Upper lobe of left lung (tissue), 6 donors: ENCODE measurements at regions not wholly inside any gene's neighbourhood (a gene's known extent, or its start where the extent isn't known, plus 50 kb on each side); places are given as distances from the start of the nearest gene placed in this dataset.

ENCODE experiments used
- ATAC-seq, 2 donors: fragments of 200-7000 bp; cut with Tn5 transposase; one replicate each; pipeline ENCODE4 v1.9.1; 2022; ENCODE audit warnings: mild to moderate bottlenecking in 2 of 2, moderate library complexity in 2 of 2; ENCODE audit not compliant: low FRiP score in 2 of 2
- DNase-seq, 2 donors: peaks; one replicate each; pipeline ENCODE4 v3.0.0-alpha.2; 2019 to 2020
- H3K27ac ChIP-seq, 4 donors: fragments of 200-600 bp; sonication (generic); one replicate each; pipeline ENCODE4 v1.5.1; 2016 to 2019
- H3K27me3 ChIP-seq, 4 donors: fragments of 200-600 bp; sonication (generic); one replicate each; pipeline ENCODE4 v1.5.1; 2017 to 2019
- H3K36me3 ChIP-seq, 4 donors: fragments of 200-600 bp; sonication (generic); one replicate each; pipeline ENCODE4 v1.5.1; 2016 to 2019
- H3K4me1 ChIP-seq, 4 donors: fragments of 200-600 bp; sonication (generic); one replicate each; pipeline ENCODE4 v1.5.1; 2018 to 2019
- H3K4me3 ChIP-seq, 4 donors: fragments of 200-600 bp; sonication (generic); one replicate each; pipeline ENCODE4 v1.5.1; 2017 to 2019; ENCODE audit warnings: mild to moderate bottlenecking in 2 of 4, moderate library complexity in 1 of 4
- H3K9me3 ChIP-seq, 4 donors: fragments of 200-600 bp; sonication (generic); one replicate each; pipeline ENCODE4 v1.5.1; 2018 to 2019
- EP300 ChIP-seq, 4 donors: sonication (generic); formaldehyde crosslinking; IDR thresholded peaks; one replicate each; pipeline ENCODE4 v1.5.1; 2017; ENCODE audit warnings: antibody characterized with exemption in 4 of 4, control low read depth in 2 of 4
- POLR2A ChIP-seq, 4 donors: fragments of 450-650 bp; IDR thresholded peaks; one replicate each; pipeline ENCODE4 v1.5.1; 2016 to 2017; ENCODE audit warnings: antibody characterized with exemption in 4 of 4, mild to moderate bottlenecking in 2 of 4
- POLR2AphosphoS5 ChIP-seq, 2 donors: sonication (generic); formaldehyde crosslinking; IDR thresholded peaks; one replicate each; pipeline ENCODE4 v1.5.1; 2017; ENCODE audit warnings: antibody characterized with exemption in 2 of 2
- WGBS, 2 donors: methylation state at CpG; one replicate each; pipeline ENCODE4 v1.1.5; 2017 to 2018; 5-methylcytosine and 5-hydroxymethylcytosine counted together
- TF ChIP-seq, protein P1 (sequence below), 6 experiments: fragments of 450-650 bp in 4 of 6; fragments of 200-600 bp in 2 of 6; sonication (generic) in 2 of 6; IDR thresholded peaks; one replicate each; pipeline ENCODE4 v1.5.1; 2016 to 2019; ENCODE audit warnings: antibody characterized with exemption in 6 of 6
- donor health status: DM: no; HTN: no; CAD: no; lungs with moderate emphysema.
- donor health status: DM: no; HTN: yes; CAD: no; lungs with severe emphysema.

DNA sequence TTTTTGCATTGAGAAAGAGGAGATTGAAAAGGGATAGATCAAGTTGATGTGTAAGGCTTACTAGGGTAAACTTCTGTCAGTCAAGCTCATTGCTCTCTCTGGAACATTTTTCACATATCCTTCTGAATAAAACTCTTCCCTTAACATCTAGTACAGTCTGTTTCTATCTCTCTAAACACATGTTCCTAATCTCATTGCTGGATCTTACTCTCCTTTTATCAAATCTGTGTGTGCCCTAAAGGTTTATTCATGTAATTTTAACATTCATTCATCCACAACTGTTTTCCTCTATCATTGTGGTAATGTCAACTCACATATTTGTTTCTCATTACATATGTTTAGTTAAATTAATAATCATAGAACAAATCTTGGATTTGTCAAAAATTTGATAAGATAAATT, 277.9 kb upstream of the GULP1 start:
- DNase-seq = no peak
- H3K27me3 ChIP-seq = no peaks in the 10 kb centered on the region
- H3K36me3 ChIP-seq = no peaks in the 10 kb centered on the region
- no peaks in the 10 kb centered on the region for H3K9me3 ChIP-seq
- no peaks in the 10 kb centered on the region for H3K4me1 ChIP-seq
- TF ChIP-seq POLR2A (IDR thresholded peaks at IDR 0.05) = no peak
- no peak for TF ChIP-seq POLR2AphosphoS5 (IDR thresholded peaks at IDR 0.05)
- no peak for TF ChIP-seq EP300 (IDR thresholded peaks at IDR 0.05)
- TF ChIP-seq, protein P1, sequence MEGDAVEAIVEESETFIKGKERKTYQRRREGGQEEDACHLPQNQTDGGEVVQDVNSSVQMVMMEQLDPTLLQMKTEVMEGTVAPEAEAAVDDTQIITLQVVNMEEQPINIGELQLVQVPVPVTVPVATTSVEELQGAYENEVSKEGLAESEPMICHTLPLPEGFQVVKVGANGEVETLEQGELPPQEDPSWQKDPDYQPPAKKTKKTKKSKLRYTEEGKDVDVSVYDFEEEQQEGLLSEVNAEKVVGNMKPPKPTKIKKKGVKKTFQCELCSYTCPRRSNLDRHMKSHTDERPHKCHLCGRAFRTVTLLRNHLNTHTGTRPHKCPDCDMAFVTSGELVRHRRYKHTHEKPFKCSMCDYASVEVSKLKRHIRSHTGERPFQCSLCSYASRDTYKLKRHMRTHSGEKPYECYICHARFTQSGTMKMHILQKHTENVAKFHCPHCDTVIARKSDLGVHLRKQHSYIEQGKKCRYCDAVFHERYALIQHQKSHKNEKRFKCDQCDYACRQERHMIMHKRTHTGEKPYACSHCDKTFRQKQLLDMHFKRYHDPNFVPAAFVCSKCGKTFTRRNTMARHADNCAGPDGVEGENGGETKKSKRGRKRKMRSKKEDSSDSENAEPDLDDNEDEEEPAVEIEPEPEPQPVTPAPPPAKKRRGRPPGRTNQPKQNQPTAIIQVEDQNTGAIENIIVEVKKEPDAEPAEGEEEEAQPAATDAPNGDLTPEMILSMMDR (IDR thresholded peaks at IDR 0.05) = no peak
- H3K4me3 ChIP-seq = no peak overlapping the region
- H3K27ac ChIP-seq = no peak overlapping the region
- no peak for ATAC-seq

DNA sequence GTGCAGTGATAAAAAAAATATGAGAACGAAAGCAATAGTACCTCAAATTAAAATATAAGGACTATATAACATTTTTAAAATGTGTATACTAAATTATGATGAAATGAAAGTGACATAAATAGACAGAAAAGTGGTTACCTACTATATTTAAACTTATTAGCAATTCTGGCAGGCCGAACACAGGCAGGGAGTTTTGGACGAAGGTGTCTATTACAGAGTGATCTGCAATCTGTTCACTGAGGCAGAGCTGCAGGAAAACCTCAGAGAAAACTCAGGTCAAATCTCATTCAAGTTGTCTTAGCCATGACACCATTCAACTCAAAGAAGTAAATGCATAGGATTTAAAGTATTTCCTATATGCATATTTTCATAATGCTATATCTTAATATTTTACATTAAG, 274.8 kb upstream of the GULP1 start:
- DNase-seq = no peak
- no peaks in the 10 kb centered on the region for H3K36me3 ChIP-seq
- H3K27ac ChIP-seq = no peak overlapping the region
- H3K27me3 ChIP-seq = no peaks in the 10 kb centered on the region
- 85 to 91% methylated on average over 3 of the region's 3 CpGs for WGBS, 2 donors
- H3K4me1 ChIP-seq = no peaks in the 10 kb centered on the region
- no peak for TF ChIP-seq EP300 (IDR thresholded peaks at IDR 0.05)
- no peak for TF ChIP-seq POLR2A (IDR thresholded peaks at IDR 0.05)
- TF ChIP-seq, protein P1 (IDR thresholded peaks at IDR 0.05) = no peak
- no peak for TF ChIP-seq POLR2AphosphoS5 (IDR thresholded peaks at IDR 0.05)
- H3K4me3 ChIP-seq = no peak overlapping the region
- H3K9me3 ChIP-seq = no peaks in the 10 kb centered on the region
- no peak for ATAC-seq

DNA sequence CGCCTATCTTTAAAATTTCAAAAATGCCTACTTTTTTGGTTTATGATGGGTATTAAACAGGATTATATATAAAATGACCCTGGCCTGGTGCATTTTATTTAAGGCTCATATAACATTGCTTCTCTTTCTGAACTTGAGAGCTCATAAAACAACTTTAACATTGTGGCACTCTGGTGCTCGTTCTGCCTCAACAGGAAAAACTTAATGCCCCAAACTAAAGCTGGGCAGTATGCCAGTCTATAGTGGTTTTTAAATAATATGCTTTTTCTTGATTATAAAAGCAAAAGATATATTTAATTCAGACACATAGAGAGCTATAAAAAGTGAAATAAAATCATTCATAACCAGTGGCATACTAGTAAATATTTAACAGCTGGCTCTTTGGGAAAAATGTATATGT, 269.3 kb upstream of the GULP1 start:
- H3K27ac ChIP-seq = no peak overlapping the region

DNA sequence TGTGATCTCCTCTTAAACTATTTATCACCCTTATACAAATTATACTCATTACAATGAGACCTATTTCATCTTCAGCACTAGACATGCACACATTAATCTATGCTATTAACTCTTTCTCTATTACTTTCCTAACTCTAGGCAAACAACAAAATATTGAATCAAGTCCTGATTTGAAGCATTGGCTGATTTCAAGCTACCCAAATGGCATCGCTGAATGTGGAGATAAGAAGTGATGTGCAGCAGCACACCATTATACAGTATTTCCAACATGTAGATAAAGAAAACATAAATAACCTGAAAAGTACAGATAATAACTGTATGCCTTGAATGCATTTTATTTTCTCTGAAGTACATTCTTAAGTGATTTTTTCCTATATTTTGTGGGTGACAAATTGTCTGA, 268.6 kb upstream of the GULP1 start:
- TF ChIP-seq POLR2A (IDR thresholded peaks at IDR 0.05) = no peak
- TF ChIP-seq EP300 (IDR thresholded peaks at IDR 0.05) = no peak
- no peak for TF ChIP-seq POLR2AphosphoS5 (IDR thresholded peaks at IDR 0.05)
- TF ChIP-seq, protein P1 (IDR thresholded peaks at IDR 0.05) = no peak
- no peaks in the 10 kb centered on the region for H3K4me1 ChIP-seq

More for the DNA sequence above, 269.3 kb upstream of the GULP1 start:
- Histone ChIP-seq H3K27me3 (no peaks in the 10 kb centered on the region), H3K4me3 (no peak overlapping the region), H3K9me3 (no peaks in the 10 kb centered on the region), H3K36me3 (no peaks in the 10 kb centered on the region), H3K4me1 (no peaks in the 10 kb centered on the region)
- ATAC-seq = no peak
- no peak for DNase-seq
- 64 to 67% methylated on average over 2 of the region's 2 CpGs for WGBS, 2 donors
- TF ChIP-seq EP300 (IDR thresholded peaks at IDR 0.05) = no peak
- TF ChIP-seq, protein P1 (IDR thresholded peaks at IDR 0.05) = no peak
- TF ChIP-seq POLR2A (IDR thresholded peaks at IDR 0.05) = no peak
- no peak for TF ChIP-seq POLR2AphosphoS5 (IDR thresholded peaks at IDR 0.05)

DNA sequence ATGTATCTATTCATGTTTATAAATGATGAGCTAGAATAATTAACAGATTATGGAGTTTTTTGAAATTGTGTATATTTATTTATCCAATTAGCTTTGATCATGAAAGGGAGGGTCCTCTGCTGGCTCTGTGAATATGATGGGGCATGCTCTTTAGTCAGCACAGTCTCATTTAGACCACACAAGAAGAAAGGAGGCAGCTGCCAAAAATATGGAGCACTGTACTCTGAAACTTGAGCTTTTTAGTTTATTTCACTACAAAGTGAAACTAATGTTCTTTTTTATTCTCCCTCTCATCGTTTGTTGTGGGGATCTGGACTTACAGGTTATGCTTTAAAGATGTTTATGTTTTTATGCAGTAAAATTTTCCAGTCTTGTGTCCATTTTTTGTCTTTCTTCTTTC, 266.9 kb upstream of the GULP1 start:
- Histone ChIP-seq H3K4me1 (no peaks in the 10 kb centered on the region), H3K9me3 (no peaks in the 10 kb centered on the region), H3K27ac (no peak overlapping the region), H3K36me3 (no peaks in the 10 kb centered on the region), H3K27me3 (no peaks in the 10 kb centered on the region), H3K4me3 (no peak overlapping the region)
- TF ChIP-seq POLR2AphosphoS5 (IDR thresholded peaks at IDR 0.05) (no peak), POLR2A (IDR thresholded peaks at IDR 0.05) (no peak), EP300 (IDR thresholded peaks at IDR 0.05) (no peak)
- TF ChIP-seq, protein P1 (IDR thresholded peaks at IDR 0.05) = no peak
- ATAC-seq = no peak
- WGBS, 2 donors = 56 to 67% methylated on average over 1 of the region's 1 CpG
- no peak for DNase-seq

More for the DNA sequence above, 268.6 kb upstream of the GULP1 start:
- Histone ChIP-seq H3K4me3 (no peak overlapping the region), H3K9me3 (no peaks in the 10 kb centered on the region), H3K27me3 (no peaks in the 10 kb centered on the region), H3K27ac (no peak overlapping the region), H3K36me3 (no peaks in the 10 kb centered on the region)
- DNase-seq (no peak), ATAC-seq (no peak)
- 97 to 100% methylated on average over 1 of the region's 1 CpG for WGBS, 2 donors
